ENCODE measurements at regions not wholly inside any gene's neighbourhood (a gene's known extent, or its start where the extent isn't known, plus 50 kb on each side); places are given as distances from the start of the nearest gene placed in this dataset.
A peak's percentile ranks its signal among the peaks of the same experiment; 100 is the strongest.

DNA sequence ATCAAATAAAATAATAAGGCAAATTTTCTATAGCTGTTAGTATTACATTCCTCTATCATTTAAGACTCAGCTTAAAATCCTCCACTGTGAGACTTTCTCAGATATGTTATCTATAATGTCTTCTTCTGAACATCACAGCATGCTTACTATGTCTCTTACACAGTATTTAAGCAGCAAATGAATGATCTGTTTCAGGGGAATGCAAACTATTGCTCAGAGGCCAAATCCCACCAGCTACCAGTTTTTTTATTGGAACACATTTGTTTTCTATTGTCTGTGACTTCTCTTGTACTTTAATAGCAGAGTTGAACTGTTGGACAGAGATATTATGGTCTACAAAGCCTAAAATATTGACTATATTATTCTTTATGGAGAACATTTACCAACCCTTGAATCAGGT is 59.6 kb downstream of the C3orf38 start:
- H3K4me3 ChIP-seq (ENCODE audit: low read length) = no peak overlapping the region
- TF ChIP-seq, protein P1, sequence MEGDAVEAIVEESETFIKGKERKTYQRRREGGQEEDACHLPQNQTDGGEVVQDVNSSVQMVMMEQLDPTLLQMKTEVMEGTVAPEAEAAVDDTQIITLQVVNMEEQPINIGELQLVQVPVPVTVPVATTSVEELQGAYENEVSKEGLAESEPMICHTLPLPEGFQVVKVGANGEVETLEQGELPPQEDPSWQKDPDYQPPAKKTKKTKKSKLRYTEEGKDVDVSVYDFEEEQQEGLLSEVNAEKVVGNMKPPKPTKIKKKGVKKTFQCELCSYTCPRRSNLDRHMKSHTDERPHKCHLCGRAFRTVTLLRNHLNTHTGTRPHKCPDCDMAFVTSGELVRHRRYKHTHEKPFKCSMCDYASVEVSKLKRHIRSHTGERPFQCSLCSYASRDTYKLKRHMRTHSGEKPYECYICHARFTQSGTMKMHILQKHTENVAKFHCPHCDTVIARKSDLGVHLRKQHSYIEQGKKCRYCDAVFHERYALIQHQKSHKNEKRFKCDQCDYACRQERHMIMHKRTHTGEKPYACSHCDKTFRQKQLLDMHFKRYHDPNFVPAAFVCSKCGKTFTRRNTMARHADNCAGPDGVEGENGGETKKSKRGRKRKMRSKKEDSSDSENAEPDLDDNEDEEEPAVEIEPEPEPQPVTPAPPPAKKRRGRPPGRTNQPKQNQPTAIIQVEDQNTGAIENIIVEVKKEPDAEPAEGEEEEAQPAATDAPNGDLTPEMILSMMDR (conservative IDR thresholded peaks at IDR 0.05; ENCODE audit: low read length) = no peak
- DNase-seq (ENCODE audit: low read depth) = no peak

DNA sequence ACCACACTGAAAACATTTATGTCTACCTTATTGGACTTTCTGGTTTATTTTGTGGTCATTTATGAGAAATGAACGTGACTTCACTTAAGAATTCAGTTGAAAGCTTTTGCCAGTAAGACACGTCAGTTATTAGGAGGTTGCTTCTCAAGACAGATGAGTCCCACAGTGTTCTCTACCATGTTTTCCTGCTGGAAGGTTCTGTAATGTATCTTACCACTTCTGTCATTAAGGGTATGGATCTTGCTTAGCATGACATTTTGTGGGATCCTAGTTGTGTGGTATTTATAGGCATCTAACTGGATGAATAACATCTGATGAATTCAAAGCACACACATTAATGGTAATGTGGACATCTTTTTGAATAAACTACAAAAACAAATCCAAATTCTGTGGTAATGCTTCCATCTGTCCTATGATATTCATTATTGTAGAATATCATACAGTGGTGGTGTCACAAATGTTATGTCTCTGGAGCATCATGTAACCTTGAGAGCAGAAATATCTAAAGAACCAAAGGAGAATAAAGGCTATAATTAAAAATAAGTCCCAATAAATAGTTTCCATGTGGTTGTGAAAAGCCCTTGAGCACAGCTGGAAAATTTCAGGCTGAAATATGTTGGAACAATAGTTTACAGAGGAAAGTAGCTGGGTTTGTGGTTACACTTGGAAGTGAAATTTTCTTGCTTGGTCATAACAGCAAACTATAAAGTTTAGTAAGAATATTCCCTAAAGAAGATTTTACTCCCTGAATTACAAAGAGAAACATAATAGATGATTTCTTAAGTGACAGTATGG is 61.5 kb downstream of the C3orf38 start:
- no peak overlapping the region for H3K4me3 ChIP-seq (ENCODE audit: low read length)
- DNase-seq (ENCODE audit: low read depth) = no peak
- TF ChIP-seq, protein P1 (conservative IDR thresholded peaks at IDR 0.05; ENCODE audit: low read length) = no peak

DNA sequence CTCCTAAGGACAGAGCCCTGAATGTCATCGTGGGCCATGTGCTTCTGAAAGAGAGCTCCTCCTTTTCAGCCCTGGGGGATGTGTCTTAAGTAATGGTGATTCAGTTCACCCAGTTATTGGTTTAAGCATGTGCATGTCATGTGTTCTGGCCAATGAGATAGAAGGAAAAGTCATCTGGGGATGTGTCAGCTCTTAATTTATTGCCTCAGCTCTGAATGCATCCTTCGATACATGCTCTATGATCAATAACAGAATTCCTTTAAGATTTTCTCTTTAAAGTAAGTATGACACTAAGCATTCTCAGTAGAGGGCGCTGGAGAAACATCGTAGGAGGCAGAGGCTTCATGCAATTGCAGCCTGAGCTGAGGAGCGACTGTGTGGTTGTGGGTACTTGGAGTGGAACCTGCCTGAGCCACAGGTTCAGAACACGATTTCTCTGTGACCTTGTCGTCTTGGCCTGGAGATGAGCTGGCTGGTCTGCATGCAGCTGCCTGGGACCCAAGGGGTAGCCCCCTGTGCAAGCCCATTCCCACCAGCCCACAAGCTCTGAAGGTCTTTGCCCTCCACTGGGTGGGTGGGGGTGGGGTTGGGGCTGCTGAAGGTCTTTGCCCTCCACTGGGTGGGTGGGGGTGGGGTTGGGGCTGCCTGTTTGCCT is 69.5 kb downstream of the C3orf38 start:
- TF ChIP-seq, protein P1 (conservative IDR thresholded peaks at IDR 0.05; ENCODE audit: low read length) = peak; percentile 73
- peak; percentile 59 for DNase-seq (ENCODE audit: low read depth)
- no peak overlapping the region for H3K4me3 ChIP-seq (ENCODE audit: low read length)

DNA sequence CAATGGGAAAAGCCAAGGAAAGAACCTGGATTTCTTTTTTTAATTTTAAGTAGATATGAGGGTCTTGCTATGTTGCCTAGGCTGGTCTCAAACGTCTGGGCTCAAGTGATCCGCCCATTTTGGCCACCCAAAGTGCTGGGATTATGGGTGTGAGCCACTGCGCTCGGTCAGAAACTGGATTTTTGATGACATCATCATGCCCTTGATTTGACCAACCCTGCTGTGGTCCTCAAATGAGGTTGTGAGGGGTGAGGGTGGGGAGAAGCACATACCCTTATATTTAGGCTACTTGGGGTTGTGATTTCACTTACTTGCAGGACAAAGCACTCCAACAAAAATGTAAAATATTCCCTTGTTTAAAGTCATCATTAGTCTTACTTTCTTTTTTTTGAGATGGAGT is 70.4 kb downstream of the C3orf38 start:
- TF ChIP-seq, protein P1 (conservative IDR thresholded peaks at IDR 0.05; ENCODE audit: low read length) = no peak
- H3K4me3 ChIP-seq (ENCODE audit: low read length) = no peak overlapping the region
- no peak for DNase-seq (ENCODE audit: low read depth)

DNA sequence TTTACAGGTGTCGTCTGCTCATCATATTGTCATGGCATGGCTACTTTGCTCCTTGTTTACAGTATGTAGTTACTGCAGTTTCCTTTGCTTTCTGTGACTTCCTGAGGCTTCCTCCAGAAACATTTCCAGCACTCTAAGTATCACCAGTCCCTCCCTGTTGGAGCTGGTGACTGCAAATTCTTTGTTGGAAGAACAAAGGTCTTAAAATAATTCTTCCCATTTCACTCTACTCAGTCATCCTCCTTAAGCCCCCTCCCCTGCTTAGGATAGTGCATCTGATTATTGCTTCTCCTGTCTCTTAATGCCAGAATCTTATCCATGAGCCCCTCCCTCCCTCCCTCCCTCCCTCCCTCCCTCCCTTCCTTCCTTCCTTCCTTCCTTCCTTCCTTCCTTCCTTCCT is 72.0 kb downstream of the C3orf38 start:
- TF ChIP-seq, protein P1 (conservative IDR thresholded peaks at IDR 0.05; ENCODE audit: low read length) = no peak
- H3K4me3 ChIP-seq (ENCODE audit: low read length) = no peak overlapping the region
- no peak for DNase-seq (ENCODE audit: low read depth)

DNA sequence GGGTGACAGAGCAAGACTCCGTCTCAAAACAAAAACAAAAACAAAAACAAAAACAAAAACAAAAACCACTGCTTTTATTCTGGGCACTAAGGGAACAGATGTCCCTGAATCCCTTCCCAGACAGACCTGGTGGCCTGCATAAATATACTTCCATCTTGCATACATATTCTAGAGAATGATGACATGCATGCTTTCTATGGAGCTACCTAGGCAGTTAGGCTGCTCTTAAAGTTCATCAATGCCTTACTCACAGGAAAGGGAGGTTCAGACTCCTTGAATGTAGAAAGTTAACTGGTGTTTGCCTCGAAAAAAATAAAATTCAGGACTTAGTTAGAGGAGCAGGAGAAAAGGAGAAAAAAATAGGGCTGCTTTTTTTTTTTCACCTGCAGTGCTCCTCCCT is 72.6 kb downstream of the C3orf38 start:
- no peak overlapping the region for H3K4me3 ChIP-seq (ENCODE audit: low read length)
- DNase-seq (ENCODE audit: low read depth) = no peak
- TF ChIP-seq, protein P1 (conservative IDR thresholded peaks at IDR 0.05; ENCODE audit: low read length) = no peak

Data from AG10803 (cell line).